ENCODE measurements at regions not wholly inside any gene's neighbourhood (a gene's known extent, or its start where the extent isn't known, plus 50 kb on each side); places are given as distances from the start of the nearest gene placed in this dataset.

- Mint-ChIP-seq H3K27ac (ENCODE audit: unreplicated experiment) (no peak overlapping the region), H3K36me3 (ENCODE audit: low read depth, unreplicated experiment) (no peaks in the 10 kb centered on the region), H3K4me3 (ENCODE audit: unreplicated experiment) (no peak overlapping the region), H3K27me3 (ENCODE audit: unreplicated experiment) (no peaks in the 10 kb centered on the region), H3K9me3 (ENCODE audit: unreplicated experiment) (no peaks in the 10 kb centered on the region), H3K4me1 (ENCODE audit: unreplicated experiment) (peaks cover 3% of the 10 kb centered on the region)
- no peak for DNase-seq (ENCODE audit: low spot score)
- TF ChIP-seq CTCF (IDR thresholded peaks at IDR 0.05; ENCODE audit: unreplicated experiment), result no peak
These were observed 142.4 kb upstream of the TNFAIP3 start for GRCh38 chr6:137724495-137725211.

DNA sequence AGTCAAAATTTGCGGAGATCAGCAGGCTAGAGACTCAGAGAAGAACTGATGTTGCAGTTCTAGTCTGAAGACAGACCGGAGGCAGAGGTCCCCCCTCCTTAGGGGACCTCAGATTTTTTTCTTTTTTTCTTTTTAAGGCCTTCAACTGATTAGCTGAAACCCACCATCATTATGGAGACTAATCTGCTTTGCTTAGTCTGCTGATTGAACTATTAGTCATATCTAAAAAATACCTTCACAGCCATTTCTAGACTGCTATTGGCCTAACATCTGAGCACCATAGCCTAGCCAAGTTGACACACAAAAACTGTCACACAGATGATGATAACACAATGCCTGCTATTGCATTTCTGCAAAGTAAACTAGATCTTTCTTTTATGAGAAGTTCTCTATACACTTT, 141.1 kb upstream of the TNFAIP3 start:
- Mint-ChIP-seq H3K27ac (ENCODE audit: unreplicated experiment) (no peak overlapping the region), H3K4me3 (ENCODE audit: unreplicated experiment) (no peak overlapping the region), H3K4me1 (ENCODE audit: unreplicated experiment) (peaks cover 3% of the 10 kb centered on the region), H3K9me3 (ENCODE audit: unreplicated experiment) (no peaks in the 10 kb centered on the region), H3K36me3 (ENCODE audit: low read depth, unreplicated experiment) (no peaks in the 10 kb centered on the region), H3K27me3 (ENCODE audit: unreplicated experiment) (no peaks in the 10 kb centered on the region)
- no peak for DNase-seq (ENCODE audit: low spot score)
- no peak for TF ChIP-seq CTCF (IDR thresholded peaks at IDR 0.05; ENCODE audit: unreplicated experiment)

- H3K4me1 Mint-ChIP-seq (ENCODE audit: unreplicated experiment), result peaks cover 3% of the 10 kb centered on the region
- no peaks in the 10 kb centered on the region for H3K9me3 Mint-ChIP-seq (ENCODE audit: unreplicated experiment)
- H3K36me3 Mint-ChIP-seq (ENCODE audit: low read depth, unreplicated experiment), result no peaks in the 10 kb centered on the region
- no peak for TF ChIP-seq CTCF (IDR thresholded peaks at IDR 0.05; ENCODE audit: unreplicated experiment)
- no peak overlapping the region for H3K4me3 Mint-ChIP-seq (ENCODE audit: unreplicated experiment)
- no peak overlapping the region for H3K27ac Mint-ChIP-seq (ENCODE audit: unreplicated experiment)
- DNase-seq (ENCODE audit: low spot score), result no peak
- no peaks in the 10 kb centered on the region for H3K27me3 Mint-ChIP-seq (ENCODE audit: unreplicated experiment)
These were observed 140.5 kb upstream of the TNFAIP3 start for GRCh38 chr6:137726582-137726981.

GRCh38 chr6:137727216-137727765, 139.8 kb upstream of the TNFAIP3 start:
- no peak overlapping the region for H3K27ac Mint-ChIP-seq (ENCODE audit: unreplicated experiment)
- H3K36me3 Mint-ChIP-seq (ENCODE audit: low read depth, unreplicated experiment), result no peaks in the 10 kb centered on the region
- no peak for TF ChIP-seq CTCF (IDR thresholded peaks at IDR 0.05; ENCODE audit: unreplicated experiment)
- H3K4me1 Mint-ChIP-seq (ENCODE audit: unreplicated experiment), result peaks cover 3% of the 10 kb centered on the region
- H3K9me3 Mint-ChIP-seq (ENCODE audit: unreplicated experiment), result no peaks in the 10 kb centered on the region
- no peak overlapping the region for H3K4me3 Mint-ChIP-seq (ENCODE audit: unreplicated experiment)
- H3K27me3 Mint-ChIP-seq (ENCODE audit: unreplicated experiment), result no peaks in the 10 kb centered on the region
- no peak for DNase-seq (ENCODE audit: low spot score)

Measured in endothelial cell (in vitro differentiated cells).